Activated T-helper 1 cell treated with anti-CD3 and anti-CD28 coated beads, Interleukin-12 subunit alpha, Interleukin-12 subunit beta, Interleukin-2, Interleukin-4 antibody, amounts not matched to agents 30 ng/mL and 10 ng/mL and 1 ng/mL, durations not matched to agents 14 hours and 24 hours and 36 hours (primary cell): ENCODE measurements at regions not wholly inside any gene's neighbourhood (a gene's known extent, or its start where the extent isn't known, plus 50 kb on each side); places are given as distances from the start of the nearest gene placed in this dataset.

ENCODE experiments used
- DNase-seq: peaks from one replicate; pipeline ENCODE4 v3.0.0; 2021; ENCODE audit warnings: low spot score
- H3K27ac Mint-ChIP-seq: one replicate; pipeline ENCODE4 v1.8.0; 2021; ENCODE audit warnings: mild to moderate bottlenecking, mixed read lengths
- H3K27me3 Mint-ChIP-seq: one replicate; pipeline ENCODE4 v1.8.0; 2022; ENCODE audit warnings: mild to moderate bottlenecking, moderate library complexity, mixed read lengths; ENCODE audit not compliant: insufficient read depth
- H3K36me3 Mint-ChIP-seq: one replicate; pipeline ENCODE4 v1.8.0; 2021; ENCODE audit warnings: low read depth, mixed read lengths
- H3K4me1 Mint-ChIP-seq: one replicate; pipeline ENCODE4 v1.8.0; 2021; ENCODE audit warnings: low read depth, mixed read lengths
- H3K4me3 Mint-ChIP-seq: one replicate; pipeline ENCODE4 v1.8.0; 2021; ENCODE audit warnings: mild to moderate bottlenecking, moderate library complexity, mixed read lengths
- H3K9me3 Mint-ChIP-seq: one replicate; pipeline ENCODE4 v1.8.0; 2021; ENCODE audit warnings: mixed read lengths
- intact Hi-C: fragments of 100-400 bp; cut with micrococcal nuclease; formaldehyde crosslinking; loops from one replicate; pipeline ENCODE4 v1.15.1; 2024

DNA sequence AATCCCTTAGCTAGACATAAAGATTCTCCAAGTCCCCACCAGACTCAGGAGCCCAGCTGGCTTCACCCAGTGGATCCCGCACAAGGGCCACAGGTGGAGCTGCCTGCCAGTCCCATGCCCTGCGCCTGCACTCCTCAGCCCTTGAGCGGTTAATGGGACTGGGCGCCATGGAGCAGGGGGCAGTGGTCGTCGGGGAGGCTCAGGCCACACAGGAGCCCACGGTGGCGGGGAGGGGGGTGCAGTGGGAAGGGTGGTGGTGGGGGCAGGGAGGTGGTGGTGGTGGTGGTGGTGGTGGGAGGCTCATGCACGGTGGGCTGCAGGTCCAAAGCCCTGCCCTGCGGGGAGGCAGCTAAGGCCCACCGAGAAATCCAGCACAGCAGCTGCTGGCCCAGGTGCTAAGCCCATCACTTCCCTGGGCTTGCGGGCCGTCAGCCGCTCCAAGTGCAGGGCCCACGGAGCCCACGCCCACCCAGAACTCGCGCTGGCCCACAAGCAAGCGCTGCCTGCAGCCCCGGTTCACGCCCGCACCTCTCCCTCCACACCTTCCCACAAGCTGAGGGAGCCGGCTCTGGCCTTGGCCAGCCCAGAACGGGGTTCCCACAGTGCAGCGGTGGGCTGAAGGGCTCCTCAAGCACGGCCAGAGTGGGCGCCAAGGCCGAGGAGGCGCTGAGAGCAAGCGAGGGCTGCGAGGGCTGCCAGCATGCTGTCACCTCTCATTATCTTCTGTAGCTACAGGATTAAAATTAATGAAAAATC, 732.5 kb upstream of the POM121L12 start:
- intact Hi-C loops: no loop called here
- no peaks in the 10 kb centered on the region for H3K27me3 Mint-ChIP-seq
- H3K36me3 Mint-ChIP-seq: no peaks in the 10 kb centered on the region
- H3K4me3 Mint-ChIP-seq: no peak overlapping the region
- peaks cover 21% of the 10 kb centered on the region for H3K9me3 Mint-ChIP-seq
- DNase-seq: no peak
- no peak overlapping the region for H3K27ac Mint-ChIP-seq
- H3K4me1 Mint-ChIP-seq: no peaks in the 10 kb centered on the region

DNA sequence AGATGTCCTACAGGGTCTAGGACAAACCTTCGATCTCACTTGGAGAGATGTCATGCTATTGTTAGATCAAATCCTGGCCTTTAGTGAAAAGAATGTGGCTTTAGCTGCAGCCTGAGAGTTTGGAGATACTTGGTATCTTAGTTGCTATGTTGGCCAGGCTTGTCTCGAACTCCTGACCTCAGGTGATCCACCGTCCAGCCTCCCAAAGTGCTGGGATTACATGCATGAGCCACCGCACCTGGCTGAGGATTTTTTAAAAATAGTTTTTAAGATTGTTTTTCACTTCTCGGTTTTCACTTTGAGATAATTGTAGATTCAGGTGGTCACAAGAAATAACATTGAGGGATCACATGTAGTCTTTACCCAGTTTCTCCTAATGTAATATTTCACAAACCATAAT, 738.3 kb upstream of the POM121L12 start:
- Mint-ChIP-seq H3K4me3 (no peak overlapping the region), H3K27me3 (no peaks in the 10 kb centered on the region), H3K36me3 (no peaks in the 10 kb centered on the region), H3K9me3 (peaks cover 27% of the 10 kb centered on the region), H3K27ac (no peak overlapping the region), H3K4me1 (no peaks in the 10 kb centered on the region)
- intact Hi-C loops: no loop called here
- no peak for DNase-seq

DNA sequence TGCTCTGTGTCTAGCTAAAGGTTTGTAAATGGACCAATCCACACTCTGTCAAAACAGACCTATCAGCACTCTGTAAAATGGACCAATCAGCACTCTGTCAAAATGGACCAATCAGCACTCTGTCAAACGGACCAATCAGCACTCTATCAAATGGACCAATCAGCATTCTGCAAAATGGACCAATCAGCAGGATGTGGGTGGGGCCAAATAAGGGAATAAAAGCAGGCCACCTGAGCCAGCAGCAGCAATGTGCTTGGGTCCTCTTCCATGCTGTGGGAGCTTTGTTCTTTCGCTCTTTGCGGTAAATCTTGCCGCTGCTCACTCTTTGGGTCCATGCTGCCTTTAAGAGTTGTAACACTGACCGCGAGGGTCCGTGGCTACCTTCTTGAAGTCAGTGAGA, 740.5 kb upstream of the POM121L12 start:
- Mint-ChIP-seq H3K36me3 (no peaks in the 10 kb centered on the region), H3K27me3 (no peaks in the 10 kb centered on the region), H3K4me1 (no peaks in the 10 kb centered on the region), H3K9me3 (peaks cover 13% of the 10 kb centered on the region), H3K4me3 (no peak overlapping the region), H3K27ac (no peak overlapping the region)
- intact Hi-C loops: no loop called here
- no peak for DNase-seq

- Mint-ChIP-seq H3K27ac (no peak overlapping the region), H3K9me3 (peaks cover 2% of the 10 kb centered on the region), H3K4me1 (no peaks in the 10 kb centered on the region), H3K4me3 (no peak overlapping the region), H3K36me3 (no peaks in the 10 kb centered on the region), H3K27me3 (no peaks in the 10 kb centered on the region)
- intact Hi-C loops: no loop called here
- no peak for DNase-seq
Observed at GRCh38 chr7:52289247-52289646, 746.2 kb upstream of the POM121L12 start.

GRCh38 chr7:52287698-52288097, 747.7 kb upstream of the POM121L12 start:
- no peak overlapping the region for H3K27ac Mint-ChIP-seq
- H3K9me3 Mint-ChIP-seq: peaks cover 6% of the 10 kb centered on the region
- H3K4me3 Mint-ChIP-seq: no peak overlapping the region
- no peaks in the 10 kb centered on the region for H3K27me3 Mint-ChIP-seq
- no peaks in the 10 kb centered on the region for H3K4me1 Mint-ChIP-seq
- DNase-seq: no peak
- intact Hi-C loops: no loop called here
- no peaks in the 10 kb centered on the region for H3K36me3 Mint-ChIP-seq

GRCh38 chr7:52285689-52286088, 749.7 kb upstream of the POM121L12 start:
- peaks cover 6% of the 10 kb centered on the region for H3K9me3 Mint-ChIP-seq
- intact Hi-C loops: no loop called here
- H3K4me1 Mint-ChIP-seq: no peaks in the 10 kb centered on the region
- H3K27me3 Mint-ChIP-seq: no peaks in the 10 kb centered on the region
- DNase-seq: no peak
- no peak overlapping the region for H3K27ac Mint-ChIP-seq
- H3K36me3 Mint-ChIP-seq: no peaks in the 10 kb centered on the region
- no peak overlapping the region for H3K4me3 Mint-ChIP-seq

- no peak overlapping the region for H3K27ac Mint-ChIP-seq
- peaks cover 10% of the 10 kb centered on the region for H3K9me3 Mint-ChIP-seq
- no peaks in the 10 kb centered on the region for H3K27me3 Mint-ChIP-seq
- no peak overlapping the region for H3K4me3 Mint-ChIP-seq
- H3K4me1 Mint-ChIP-seq: no peaks in the 10 kb centered on the region
- DNase-seq: no peak
- H3K36me3 Mint-ChIP-seq: no peaks in the 10 kb centered on the region
- intact Hi-C loops: no loop called here
Observed at GRCh38 chr7:52283335-52283734, 752.1 kb upstream of the POM121L12 start.

DNA sequence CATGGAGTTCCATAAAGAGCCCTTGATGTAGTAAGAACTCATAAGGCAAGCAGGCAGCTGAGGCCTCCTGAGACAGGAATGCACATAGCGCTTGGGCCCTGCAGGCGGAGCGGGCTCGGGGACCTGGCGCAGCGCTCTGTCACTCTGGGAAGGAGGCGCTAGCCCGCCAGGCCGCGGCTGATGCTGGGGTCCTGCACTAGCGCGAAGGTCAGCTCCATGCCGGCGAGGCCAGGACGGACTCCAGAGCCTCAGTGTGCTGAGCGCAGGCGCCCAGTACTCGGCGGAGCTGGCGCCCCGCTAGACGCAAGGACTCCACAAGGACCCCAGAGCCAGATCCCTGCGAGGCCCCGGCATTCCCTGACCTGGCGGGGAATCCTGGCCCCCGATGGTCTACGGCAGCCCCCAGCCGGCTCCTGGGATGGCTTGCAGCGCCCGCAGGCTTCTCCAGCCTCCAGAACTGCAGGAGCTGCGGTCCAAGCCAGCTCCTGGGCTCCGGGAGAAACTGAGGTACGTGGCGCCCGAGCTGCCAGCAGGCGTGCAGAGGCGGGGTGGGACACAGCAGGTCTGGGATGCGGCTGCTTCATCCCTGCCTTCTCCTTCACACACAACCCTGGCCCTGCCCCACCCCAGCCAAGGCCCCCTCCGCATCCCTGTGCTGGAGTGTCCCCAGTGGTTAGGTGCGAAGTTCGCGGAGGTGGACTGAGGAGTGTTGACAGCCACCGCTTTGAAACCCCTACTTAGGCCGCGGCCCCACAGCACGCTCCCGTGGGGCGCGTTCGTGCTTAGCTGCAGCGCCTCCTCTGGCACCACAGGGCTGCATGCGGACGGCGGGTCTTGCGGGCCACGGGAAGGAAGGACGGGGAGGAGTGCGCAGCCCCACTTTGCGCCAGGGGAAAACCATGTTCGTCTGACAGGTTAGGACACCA, 761.5 kb upstream of the POM121L12 start:
- no peak for DNase-seq
- no peaks in the 10 kb centered on the region for H3K4me1 Mint-ChIP-seq
- peaks cover 7% of the 10 kb centered on the region for H3K9me3 Mint-ChIP-seq
- intact Hi-C loops: no loop called here
- H3K27ac Mint-ChIP-seq: no peak overlapping the region
- H3K27me3 Mint-ChIP-seq: no peaks in the 10 kb centered on the region
- no peaks in the 10 kb centered on the region for H3K36me3 Mint-ChIP-seq
- H3K4me3 Mint-ChIP-seq: no peak overlapping the region

GRCh38 chr7:52271703-52272102, 763.7 kb upstream of the POM121L12 start:
- H3K27ac Mint-ChIP-seq: no peak overlapping the region

DNA sequence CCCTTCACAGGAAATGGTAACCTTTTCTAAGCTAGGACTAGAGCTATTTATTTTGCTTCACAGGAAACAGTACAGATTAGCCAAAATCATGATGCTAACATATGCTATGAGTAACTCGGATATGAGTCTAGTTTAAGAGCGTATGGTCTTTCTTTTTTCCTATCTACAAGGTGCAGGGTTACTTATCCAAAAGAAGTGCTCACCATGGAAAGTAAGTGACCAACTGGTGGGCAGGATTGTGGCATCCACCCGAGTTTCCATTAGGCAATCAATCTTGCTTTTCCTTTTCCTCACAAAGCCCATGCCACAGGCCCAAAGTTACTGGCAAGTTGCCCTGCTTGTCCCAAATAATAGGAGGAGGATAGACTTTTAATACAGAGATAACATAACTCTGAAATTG, 765.1 kb upstream of the POM121L12 start:
- Mint-ChIP-seq H3K27me3 (no peaks in the 10 kb centered on the region), H3K4me1 (no peaks in the 10 kb centered on the region), H3K27ac (no peak overlapping the region), H3K9me3 (peaks cover under 1% of the 10 kb centered on the region), H3K4me3 (no peak overlapping the region), H3K36me3 (no peaks in the 10 kb centered on the region)
- intact Hi-C loops: no loop called here
- DNase-seq: no peak

More at GRCh38 chr7:52271703-52272102, 763.7 kb upstream of the POM121L12 start:
- DNase-seq: no peak
- H3K9me3 Mint-ChIP-seq: no peaks in the 10 kb centered on the region
- H3K4me1 Mint-ChIP-seq: no peaks in the 10 kb centered on the region
- H3K36me3 Mint-ChIP-seq: no peaks in the 10 kb centered on the region
- H3K27me3 Mint-ChIP-seq: no peaks in the 10 kb centered on the region
- intact Hi-C loops: no loop called here
- no peak overlapping the region for H3K4me3 Mint-ChIP-seq

DNA sequence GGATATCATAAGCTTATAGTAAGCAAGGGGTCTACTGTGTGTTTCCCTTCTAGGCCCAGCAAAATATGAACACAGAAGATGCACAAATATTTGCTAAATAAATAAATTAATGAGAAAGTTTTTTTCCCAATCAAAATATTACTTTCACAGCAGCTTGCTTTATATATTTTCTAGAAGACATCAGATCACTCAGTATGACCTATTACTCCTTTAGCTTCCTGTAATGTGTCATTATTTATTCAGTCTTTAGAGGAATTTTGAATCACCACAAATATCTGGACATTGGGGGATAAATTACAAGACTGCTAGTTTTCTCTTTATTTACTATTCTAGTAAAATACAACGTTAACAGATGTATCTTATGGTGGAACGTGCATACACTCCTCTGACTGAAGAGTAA, 765.8 kb upstream of the POM121L12 start:
- Mint-ChIP-seq H3K27ac (no peak overlapping the region), H3K4me1 (no peaks in the 10 kb centered on the region), H3K4me3 (no peak overlapping the region), H3K36me3 (no peaks in the 10 kb centered on the region), H3K27me3 (no peaks in the 10 kb centered on the region), H3K9me3 (peaks cover 3% of the 10 kb centered on the region)
- intact Hi-C loops: no loop called here
- no peak for DNase-seq

- H3K27ac Mint-ChIP-seq: no peak overlapping the region
- no peaks in the 10 kb centered on the region for H3K36me3 Mint-ChIP-seq
Observed at GRCh38 chr7:52261057-52261456, 774.4 kb upstream of the POM121L12 start.

GRCh38 chr7:52260046-52260665, 775.3 kb upstream of the POM121L12 start:
- Mint-ChIP-seq H3K4me1 (no peaks in the 10 kb centered on the region), H3K27ac (no peak overlapping the region), H3K9me3 (peaks cover 30% of the 10 kb centered on the region), H3K4me3 (no peak overlapping the region), H3K27me3 (no peaks in the 10 kb centered on the region), H3K36me3 (no peaks in the 10 kb centered on the region)
- intact Hi-C loops: no loop called here
- DNase-seq: no peak

More at GRCh38 chr7:52261057-52261456, 774.4 kb upstream of the POM121L12 start:
- intact Hi-C loops: no loop called here
- H3K9me3 Mint-ChIP-seq: peaks cover 32% of the 10 kb centered on the region
- no peak overlapping the region for H3K4me3 Mint-ChIP-seq
- H3K4me1 Mint-ChIP-seq: no peaks in the 10 kb centered on the region
- no peaks in the 10 kb centered on the region for H3K27me3 Mint-ChIP-seq
- no peak for DNase-seq
